A549 (cell line): ENCODE measurements at regions not wholly inside any gene's neighbourhood (a gene's known extent, or its start where the extent isn't known, plus 50 kb on each side); places are given as distances from the start of the nearest gene placed in this dataset.

Source experiments
- ATAC-seq, 2 experiments: fragments of 200-7000 bp in 1 of 2; fragments of >200 bp in 1 of 2; cut with Nextera tagmentation in 1 of 2; cut with Tn5 transposase in 1 of 2; 3 replicates each; pipeline versions ENCODE4 v1.8.0 to v1.9.1; 2018 to 2020; ENCODE audit warnings: mild to moderate bottlenecking in 1 of 2, moderate library complexity in 1 of 2
- CTCF ChIA-PET: fragments of 300-600 bp; sonication (Branson Sonifier 250); formaldehyde crosslinking; extraction: SDS; loops from one replicate; lab custom pipeline; 2021; ENCODE audit warnings: antibody characterized with exemption, inconsistent platforms; lab: Yijun Ruan, JAX
- POLR2A ChIA-PET: fragments of 350-600 bp; formaldehyde crosslinking; extraction: SDS; loops from one replicate; lab custom pipeline; 2021; ENCODE audit warnings: antibody characterized with exemption, inconsistent platforms; lab: Yijun Ruan, JAX
- DNase-seq, 2 experiments: peaks; one replicate each; pipeline versions ENCODE4 v3.0.0 to v3.0.0-alpha.2; 2011 to 2016; ENCODE audit warnings: low read depth in 1 of 2, low spot score in 1 of 2
- FAIRE-seq: peaks from 2 replicates; lab custom pipeline; 2011; peaks lifted over from hg19 to GRCh38; lab: Jason Lieb, UNC
- H3K27ac ChIP-seq, 2 experiments: fragments of >200 bp; sonication (Bioruptor Twin); formaldehyde crosslinking; 3 replicates each; pipeline ENCODE4 v1.5.1; 2016 to 2017
- H3K4me1 ChIP-seq: fragments of >200 bp; sonication (Bioruptor Twin); formaldehyde crosslinking; 3 replicates; pipeline ENCODE4 v1.6.1; 2016
- H3K4me2 ChIP-seq: fragments of >200 bp; sonication (Bioruptor Twin); formaldehyde crosslinking; 3 replicates; pipeline ENCODE4 v1.6.1; 2016
- H3K4me3 ChIP-seq: fragments of >200 bp; sonication (Bioruptor Twin); formaldehyde crosslinking; 3 replicates; pipeline ENCODE4 v1.5.1; 2016
- H3K9me3 ChIP-seq: fragments of >200 bp; sonication (Bioruptor Twin); formaldehyde crosslinking; 3 replicates; pipeline ENCODE4 v1.6.1; 2016
- ATOH8 ChIP-seq: fragments of 250-450 bp; sonication (Bioruptor Pico); IDR thresholded peaks from 2 replicates; pipeline ENCODE4 v1.5.0; 2020; ENCODE audit warnings: low read depth, mild to moderate bottlenecking, moderate library complexity
- CBX2 ChIP-seq: fragments of 200-600 bp; sonication (generic); IDR thresholded peaks from 2 replicates; pipeline ENCODE4 v1.6.1; 2016; ENCODE audit warnings: low read depth, mild to moderate bottlenecking, borderline replicate concordance
- CBX8 ChIP-seq: fragments of 200-600 bp; sonication (generic); IDR thresholded peaks from 2 replicates; pipeline ENCODE4 v1.6.1; 2016
- CHD2 ChIP-seq: fragments of 150-350 bp; IDR thresholded peaks from 2 replicates; pipeline ENCODE4 v1.6.1; 2014; ENCODE audit warnings: low read length; ENCODE audit not compliant: partially characterized antibody
- ESRRA ChIP-seq: fragments of 150-350 bp; IDR thresholded peaks from 2 replicates; pipeline ENCODE4 v1.6.1; 2014; ENCODE audit warnings: mild to moderate bottlenecking, low read length, borderline replicate concordance
- FOSL2 ChIP-seq, 2 experiments: fragments of 450-650 bp in 1 of 2; fragments of >200 bp in 1 of 2; sonication (Bioruptor Twin) in 1 of 2; formaldehyde crosslinking; IDR thresholded peaks; 2 replicates each; pipeline versions ENCODE4 v1.5.0 to v1.6.1; 2016 to 2020; ENCODE audit warnings: mild to moderate bottlenecking in 1 of 2, moderate library complexity in 1 of 2
- HES2 ChIP-seq: fragments of >200 bp; sonication (Bioruptor Twin); formaldehyde crosslinking; IDR thresholded peaks from 2 replicates; pipeline ENCODE4 v1.6.1; 2016
- HEYL ChIP-seq: fragments of 250-450 bp; sonication (Bioruptor Pico); IDR thresholded peaks from 2 replicates; pipeline ENCODE4 v1.8.0; 2021; ENCODE audit warnings: mild to moderate bottlenecking, moderate library complexity
- HOXB5 ChIP-seq: fragments of 250-450 bp; sonication (Bioruptor Pico); IDR thresholded peaks from 2 replicates; pipeline ENCODE4 v1.5.0; 2020; ENCODE audit warnings: mild to moderate bottlenecking, moderate library complexity
- KDM1A ChIP-seq: fragments of 200-600 bp; sonication (generic); IDR thresholded peaks from 2 replicates; pipeline ENCODE4 v1.6.1; 2016; ENCODE audit warnings: low read depth, mild to moderate bottlenecking
- MAFK ChIP-seq: fragments of 450-650 bp; IDR thresholded peaks from 2 replicates; pipeline ENCODE4 v1.6.1; 2014; ENCODE audit not compliant: partially characterized antibody
- PHF8 ChIP-seq: fragments of 200-600 bp; sonication (generic); IDR thresholded peaks from 2 replicates; pipeline ENCODE4 v1.6.1; 2016; ENCODE audit warnings: low read depth, mild to moderate bottlenecking, antibody characterized with exemption, moderate library complexity, borderline replicate concordance
- REST ChIP-seq: fragments of 200-600 bp; sonication (generic); IDR thresholded peaks from 2 replicates; pipeline ENCODE4 v1.6.1; 2016; ENCODE audit warnings: antibody characterized with exemption, mild to moderate bottlenecking, moderate library complexity
- TFCP2L1 ChIP-seq: fragments of 250-450 bp; sonication (Bioruptor Pico); IDR thresholded peaks from 2 replicates; pipeline ENCODE4 v1.5.0; 2021; ENCODE audit warnings: mild to moderate bottlenecking
- ZSCAN20 ChIP-seq: fragments of 250-450 bp; sonication (Bioruptor Pico); IDR thresholded peaks from 2 replicates; pipeline ENCODE4 v1.8.0; 2022; ENCODE audit warnings: mild to moderate bottlenecking, moderate library complexity
- WGBS: methylation state at CpG from one replicate; pipeline ENCODE4 v1.1.6; 2017; ENCODE audit errors: missing lambda C conversion rate; 5-methylcytosine and 5-hydroxymethylcytosine counted together
- TF ChIP-seq, protein P1 (sequence below): fragments of 150-350 bp; IDR thresholded peaks from 2 replicates; pipeline ENCODE4 v1.6.1; 2014; ENCODE audit warnings: low read depth, mild to moderate bottlenecking, low read length
- TF ChIP-seq, protein P2 (sequence below): fragments of >200 bp; sonication (Bioruptor Twin); formaldehyde crosslinking; IDR thresholded peaks from 3 replicates; pipeline ENCODE4 v1.5.1; 2016

GRCh38 chr22:27405672-27406388 lies 395.7 kb downstream of the MN1 start (continued):
- TF ChIP-seq HES2: no peak

DNA sequence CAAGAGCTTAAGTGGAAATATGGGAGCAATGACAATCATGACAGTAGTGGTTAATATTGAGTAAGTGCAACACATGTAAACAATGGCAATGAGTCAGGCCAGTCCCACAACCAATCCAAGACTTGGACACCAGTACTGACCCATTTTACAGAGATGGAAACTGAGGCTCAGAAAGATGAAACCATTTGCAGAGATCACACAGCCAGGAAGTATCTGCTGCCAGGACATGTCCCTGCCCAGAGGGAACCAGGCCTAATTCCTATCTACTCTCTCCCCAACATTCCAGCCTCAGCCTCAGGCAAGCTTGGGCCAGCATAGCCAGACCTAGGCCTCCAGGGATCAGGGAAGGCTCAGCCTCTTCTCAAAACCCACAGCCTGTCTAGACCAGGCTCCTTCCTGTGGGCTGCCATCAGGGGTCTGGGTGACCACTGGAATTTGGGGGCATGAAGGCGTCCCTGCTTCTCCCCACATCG lies 395.1 kb downstream of the MN1 start:
- H3K27ac ChIP-seq: peak overlapping the region; percentile 31 to 75; a peak in 3 of 6 replicates
- TF ChIP-seq FOSL2 (IDR thresholded peaks at IDR 0.05) (no peak), FOSL2 (CRISPR knock-in tag; IDR thresholded peaks at IDR 0.05) (no peak), REST (no peak), ATOH8 (CRISPR knock-in tag) (no peak), CBX8 (no peak), ESRRA (no peak), TFCP2L1 (CRISPR knock-in tag) (no peak), CBX2 (no peak), HEYL (CRISPR knock-in tag) (no peak), ZSCAN20 (CRISPR knock-in tag) (no peak), KDM1A (no peak), PHF8 (no peak), CHD2 (no peak), MAFK (no peak), HOXB5 (CRISPR knock-in tag) (no peak)
- TF ChIP-seq, protein P1, sequence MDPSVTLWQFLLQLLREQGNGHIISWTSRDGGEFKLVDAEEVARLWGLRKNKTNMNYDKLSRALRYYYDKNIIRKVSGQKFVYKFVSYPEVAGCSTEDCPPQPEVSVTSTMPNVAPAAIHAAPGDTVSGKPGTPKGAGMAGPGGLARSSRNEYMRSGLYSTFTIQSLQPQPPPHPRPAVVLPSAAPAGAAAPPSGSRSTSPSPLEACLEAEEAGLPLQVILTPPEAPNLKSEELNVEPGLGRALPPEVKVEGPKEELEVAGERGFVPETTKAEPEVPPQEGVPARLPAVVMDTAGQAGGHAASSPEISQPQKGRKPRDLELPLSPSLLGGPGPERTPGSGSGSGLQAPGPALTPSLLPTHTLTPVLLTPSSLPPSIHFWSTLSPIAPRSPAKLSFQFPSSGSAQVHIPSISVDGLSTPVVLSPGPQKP: no peak
- TF ChIP-seq, protein P2, sequence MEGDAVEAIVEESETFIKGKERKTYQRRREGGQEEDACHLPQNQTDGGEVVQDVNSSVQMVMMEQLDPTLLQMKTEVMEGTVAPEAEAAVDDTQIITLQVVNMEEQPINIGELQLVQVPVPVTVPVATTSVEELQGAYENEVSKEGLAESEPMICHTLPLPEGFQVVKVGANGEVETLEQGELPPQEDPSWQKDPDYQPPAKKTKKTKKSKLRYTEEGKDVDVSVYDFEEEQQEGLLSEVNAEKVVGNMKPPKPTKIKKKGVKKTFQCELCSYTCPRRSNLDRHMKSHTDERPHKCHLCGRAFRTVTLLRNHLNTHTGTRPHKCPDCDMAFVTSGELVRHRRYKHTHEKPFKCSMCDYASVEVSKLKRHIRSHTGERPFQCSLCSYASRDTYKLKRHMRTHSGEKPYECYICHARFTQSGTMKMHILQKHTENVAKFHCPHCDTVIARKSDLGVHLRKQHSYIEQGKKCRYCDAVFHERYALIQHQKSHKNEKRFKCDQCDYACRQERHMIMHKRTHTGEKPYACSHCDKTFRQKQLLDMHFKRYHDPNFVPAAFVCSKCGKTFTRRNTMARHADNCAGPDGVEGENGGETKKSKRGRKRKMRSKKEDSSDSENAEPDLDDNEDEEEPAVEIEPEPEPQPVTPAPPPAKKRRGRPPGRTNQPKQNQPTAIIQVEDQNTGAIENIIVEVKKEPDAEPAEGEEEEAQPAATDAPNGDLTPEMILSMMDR: no peak
- ATAC-seq (no peak), FAIRE-seq (no peak), DNase-seq (no peak)
- POLR2A ChIA-PET: no interaction called here
- CTCF ChIA-PET: interaction anchor here (0.6 to 3.3 kb wide), 19 partner anchors 12 to 725 kb away, joined by 3 to 26 read pairs (median 4); no protein-coding TSS in a partner anchor
- peaks cover 6% of the 10 kb centered on the region; the same call in 1 of the 3 replicates for H3K9me3 ChIP-seq
- no peak overlapping the region for H3K4me3 ChIP-seq
- H3K4me2 ChIP-seq: no peak overlapping the region
- H3K4me1 ChIP-seq: no peaks in the 10 kb centered on the region
- 93% methylated on average over 2 of the region's 2 CpGs for WGBS
